Activated T-cell treated with anti-CD3 and anti-CD28 coated beads, Interleukin-2, amount 50 U/mL, for 24 hours (primary cell): ENCODE measurements at regions not wholly inside any gene's neighbourhood (a gene's known extent, or its start where the extent isn't known, plus 50 kb on each side); places are given as distances from the start of the nearest gene placed in this dataset.

Experiments
- DNase-seq: peaks from one replicate; pipeline ENCODE4 v3.0.0-alpha.2; 2020
- H3K27ac Mint-ChIP-seq: 2 replicates; pipeline ENCODE4 v1.8.0; 2020; ENCODE audit warnings: mild to moderate bottlenecking, mixed read lengths
- H3K27me3 Mint-ChIP-seq: 2 replicates; pipeline ENCODE4 v1.8.0; 2020; ENCODE audit warnings: mixed read lengths
- H3K36me3 Mint-ChIP-seq: 2 replicates; pipeline ENCODE4 v1.8.0; 2020; ENCODE audit warnings: low read depth, mixed read lengths
- H3K4me1 Mint-ChIP-seq: 2 replicates; pipeline ENCODE4 v1.8.0; 2020; ENCODE audit warnings: low read depth, mixed read lengths
- H3K4me3 Mint-ChIP-seq: 2 replicates; pipeline ENCODE4 v1.8.0; 2020; ENCODE audit warnings: mild to moderate bottlenecking, moderate library complexity, mixed read lengths
- H3K9me3 Mint-ChIP-seq: 2 replicates; pipeline ENCODE4 v1.8.0; 2020; ENCODE audit warnings: mixed read lengths

- H3K27ac Mint-ChIP-seq: no peak overlapping the region
- H3K36me3 Mint-ChIP-seq: no peaks in the 10 kb centered on the region
- H3K4me3 Mint-ChIP-seq: no peak overlapping the region
- H3K4me1 Mint-ChIP-seq: no peaks in the 10 kb centered on the region
- H3K9me3 Mint-ChIP-seq: no peaks in the 10 kb centered on the region
- peaks cover 21% of the 10 kb centered on the region for H3K27me3 Mint-ChIP-seq
- no peak for DNase-seq
Observed at GRCh38 chr3:124078953-124079911, 87.3 kb upstream of the ROPN1 start.

- no peaks in the 10 kb centered on the region for H3K9me3 Mint-ChIP-seq
- no peaks in the 10 kb centered on the region for H3K36me3 Mint-ChIP-seq
- DNase-seq: no peak
- no peak overlapping the region for H3K27ac Mint-ChIP-seq
- H3K4me1 Mint-ChIP-seq: no peaks in the 10 kb centered on the region
- H3K4me3 Mint-ChIP-seq: no peak overlapping the region
- H3K27me3 Mint-ChIP-seq: peaks cover 21% of the 10 kb centered on the region
Observed at GRCh38 chr3:124079912-124080276, 88.0 kb upstream of the ROPN1 start.

GRCh38 chr3:124082343-124082742 is 90.4 kb upstream of the ROPN1 start:
- H3K27ac Mint-ChIP-seq: no peak overlapping the region
- no peak for DNase-seq
- no peaks in the 10 kb centered on the region for H3K9me3 Mint-ChIP-seq
- H3K27me3 Mint-ChIP-seq: peaks cover 21% of the 10 kb centered on the region
- no peaks in the 10 kb centered on the region for H3K4me1 Mint-ChIP-seq
- no peak overlapping the region for H3K4me3 Mint-ChIP-seq
- H3K36me3 Mint-ChIP-seq: no peaks in the 10 kb centered on the region

- Mint-ChIP-seq H3K4me3 (no peak overlapping the region), H3K27ac (no peak overlapping the region), H3K27me3 (peaks cover 21% of the 10 kb centered on the region), H3K36me3 (no peaks in the 10 kb centered on the region), H3K4me1 (no peaks in the 10 kb centered on the region), H3K9me3 (no peaks in the 10 kb centered on the region)
- no peak for DNase-seq
Observed at GRCh38 chr3:124084022-124084881, 92.3 kb upstream of the ROPN1 start.

GRCh38 chr3:124088801-124089200 is 96.9 kb upstream of the ROPN1 start:
- no peak overlapping the region for H3K4me3 Mint-ChIP-seq
- no peak overlapping the region for H3K27ac Mint-ChIP-seq
- no peaks in the 10 kb centered on the region for H3K36me3 Mint-ChIP-seq
- no peaks in the 10 kb centered on the region for H3K4me1 Mint-ChIP-seq
- H3K9me3 Mint-ChIP-seq: no peaks in the 10 kb centered on the region
- DNase-seq: no peak
- H3K27me3 Mint-ChIP-seq: peaks cover 58% of the 10 kb centered on the region

GRCh38 chr3:124089214-124089613 is 97.3 kb upstream of the ROPN1 start:
- Mint-ChIP-seq H3K9me3 (no peaks in the 10 kb centered on the region), H3K4me1 (no peaks in the 10 kb centered on the region), H3K27ac (no peak overlapping the region), H3K36me3 (no peaks in the 10 kb centered on the region), H3K27me3 (peaks cover 59% of the 10 kb centered on the region), H3K4me3 (no peak overlapping the region)
- DNase-seq: no peak

GRCh38 chr3:124091716-124092115 is 99.8 kb upstream of the ROPN1 start:
- H3K9me3 Mint-ChIP-seq: no peaks in the 10 kb centered on the region
- no peak overlapping the region for H3K27ac Mint-ChIP-seq
- no peaks in the 10 kb centered on the region for H3K4me1 Mint-ChIP-seq
- no peak overlapping the region for H3K4me3 Mint-ChIP-seq
- H3K27me3 Mint-ChIP-seq: peaks cover 62% of the 10 kb centered on the region
- no peak for DNase-seq
- no peaks in the 10 kb centered on the region for H3K36me3 Mint-ChIP-seq

GRCh38 chr3:124092811-124093210 is 100.9 kb upstream of the ROPN1 start:
- Mint-ChIP-seq H3K27me3 (peaks cover 55% of the 10 kb centered on the region), H3K4me1 (no peaks in the 10 kb centered on the region), H3K36me3 (no peaks in the 10 kb centered on the region), H3K9me3 (no peaks in the 10 kb centered on the region), H3K27ac (no peak overlapping the region), H3K4me3 (no peak overlapping the region)
- DNase-seq: no peak

- Mint-ChIP-seq H3K4me1 (no peaks in the 10 kb centered on the region), H3K36me3 (no peaks in the 10 kb centered on the region), H3K4me3 (no peak overlapping the region), H3K27me3 (peaks cover 47% of the 10 kb centered on the region), H3K9me3 (no peaks in the 10 kb centered on the region), H3K27ac (no peak overlapping the region)
- no peak for DNase-seq
Observed at GRCh38 chr3:124094496-124094895, 102.6 kb upstream of the ROPN1 start.

GRCh38 chr3:124097362-124098131 is 105.6 kb upstream of the ROPN1 start:
- no peaks in the 10 kb centered on the region for H3K36me3 Mint-ChIP-seq
- no peaks in the 10 kb centered on the region for H3K4me1 Mint-ChIP-seq

GRCh38 chr3:124101643-124102042 is 109.7 kb upstream of the ROPN1 start:
- Mint-ChIP-seq H3K27me3 (peaks cover 28% of the 10 kb centered on the region), H3K4me1 (no peaks in the 10 kb centered on the region), H3K27ac (no peak overlapping the region), H3K9me3 (no peaks in the 10 kb centered on the region), H3K4me3 (no peak overlapping the region), H3K36me3 (no peaks in the 10 kb centered on the region)
- no peak for DNase-seq

More at GRCh38 chr3:124097362-124098131, 105.6 kb upstream of the ROPN1 start:
- Mint-ChIP-seq H3K4me3 (no peak overlapping the region), H3K27me3 (peaks cover 36% of the 10 kb centered on the region), H3K27ac (no peak overlapping the region), H3K9me3 (no peaks in the 10 kb centered on the region)
- no peak for DNase-seq

- H3K27ac Mint-ChIP-seq: no peak overlapping the region
- H3K4me1 Mint-ChIP-seq: no peaks in the 10 kb centered on the region
- H3K27me3 Mint-ChIP-seq: peaks cover 13% of the 10 kb centered on the region
- H3K36me3 Mint-ChIP-seq: no peaks in the 10 kb centered on the region
- DNase-seq: no peak
- H3K9me3 Mint-ChIP-seq: no peaks in the 10 kb centered on the region
- H3K4me3 Mint-ChIP-seq: no peak overlapping the region
Observed at GRCh38 chr3:124107104-124107890, 115.4 kb upstream of the ROPN1 start.

- no peak overlapping the region for H3K27ac Mint-ChIP-seq
- H3K9me3 Mint-ChIP-seq: no peaks in the 10 kb centered on the region
- peaks cover 10% of the 10 kb centered on the region for H3K27me3 Mint-ChIP-seq
- H3K4me3 Mint-ChIP-seq: no peak overlapping the region
- no peaks in the 10 kb centered on the region for H3K36me3 Mint-ChIP-seq
- no peak for DNase-seq
- H3K4me1 Mint-ChIP-seq: no peaks in the 10 kb centered on the region
Observed at GRCh38 chr3:124108446-124108845, 116.5 kb upstream of the ROPN1 start.

GRCh38 chr3:124113485-124113884 is 121.6 kb upstream of the ROPN1 start:
- Mint-ChIP-seq H3K4me1 (no peaks in the 10 kb centered on the region), H3K36me3 (no peaks in the 10 kb centered on the region), H3K9me3 (no peaks in the 10 kb centered on the region), H3K4me3 (no peak overlapping the region), H3K27me3 (peaks cover 23% of the 10 kb centered on the region), H3K27ac (no peak overlapping the region)
- DNase-seq: no peak
